ENCODE measurements at regions not wholly inside any gene's neighbourhood (a gene's known extent, or its start where the extent isn't known, plus 50 kb on each side); places are given as distances from the start of the nearest gene placed in this dataset.
"Not testable (repeated sequence)": the region's sequence is repeated elsewhere in the genome, so short reads cannot be mapped to it uniquely, and the experiment has no call there.

DNA sequence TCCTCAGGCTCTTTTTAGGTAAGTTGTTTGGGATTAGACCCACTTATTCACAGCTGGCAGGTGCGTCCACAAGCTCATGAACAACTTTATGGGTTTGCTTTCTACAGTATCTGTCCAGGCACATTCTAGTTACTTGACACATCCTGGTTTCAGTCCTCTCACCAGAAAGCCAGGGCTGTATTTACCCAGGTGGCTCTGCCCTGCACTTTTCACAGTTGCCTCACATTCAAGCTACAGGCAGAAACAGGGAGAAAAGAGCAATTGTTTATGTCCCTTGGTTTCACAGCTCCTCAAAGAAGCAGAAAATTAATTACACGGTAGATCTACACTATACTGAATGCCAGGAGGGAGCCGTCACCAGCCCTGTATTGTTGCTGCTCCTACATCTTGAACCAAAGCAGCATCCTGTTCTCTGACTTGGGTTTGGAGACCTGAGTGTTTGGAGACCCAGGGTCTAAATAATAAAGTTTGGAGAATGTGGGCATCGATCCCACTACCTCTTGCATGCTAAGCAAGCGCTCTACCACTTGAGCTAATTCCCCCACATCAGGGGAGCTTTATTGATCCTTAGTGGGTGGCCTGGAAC lies 159.2 kb upstream of the ZNF322 start:
- not testable (repeated sequence) for H3K9me3 Mint-ChIP-seq; H3K27me3 Mint-ChIP-seq (ENCODE audit: low read depth); H3K27ac Mint-ChIP-seq; H3K4me3 Mint-ChIP-seq; H3K36me3 Mint-ChIP-seq; DNase-seq (ENCODE audit: low spot score in 2 of 2, unreplicated experiment in 2 of 2); H3K4me1 Mint-ChIP-seq

DNA sequence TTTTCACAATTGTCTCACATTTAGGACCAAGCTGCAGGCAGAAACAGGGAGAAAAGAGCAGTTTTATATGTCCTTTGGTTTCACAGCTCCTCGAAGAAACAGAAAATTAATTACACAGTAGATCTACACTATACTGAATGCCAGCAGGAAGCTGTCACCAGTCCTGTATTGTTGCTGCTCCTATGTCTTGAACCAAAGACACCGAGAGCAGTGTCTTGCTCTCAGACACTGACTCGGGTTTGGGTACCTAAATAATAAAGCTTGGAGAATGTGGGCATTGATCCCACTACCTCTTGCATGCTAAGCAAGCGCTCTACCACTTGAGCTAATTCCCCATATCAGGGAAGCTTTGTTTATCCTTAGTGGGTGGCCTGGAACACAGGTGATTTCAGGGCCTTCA lies 168.4 kb upstream of the ZNF322 start:
- not testable (repeated sequence) for DNase-seq (ENCODE audit: low spot score in 2 of 2, unreplicated experiment in 2 of 2); H3K27ac Mint-ChIP-seq; H3K36me3 Mint-ChIP-seq; H3K4me3 Mint-ChIP-seq; H3K27me3 Mint-ChIP-seq (ENCODE audit: low read depth); H3K9me3 Mint-ChIP-seq; H3K4me1 Mint-ChIP-seq

DNA sequence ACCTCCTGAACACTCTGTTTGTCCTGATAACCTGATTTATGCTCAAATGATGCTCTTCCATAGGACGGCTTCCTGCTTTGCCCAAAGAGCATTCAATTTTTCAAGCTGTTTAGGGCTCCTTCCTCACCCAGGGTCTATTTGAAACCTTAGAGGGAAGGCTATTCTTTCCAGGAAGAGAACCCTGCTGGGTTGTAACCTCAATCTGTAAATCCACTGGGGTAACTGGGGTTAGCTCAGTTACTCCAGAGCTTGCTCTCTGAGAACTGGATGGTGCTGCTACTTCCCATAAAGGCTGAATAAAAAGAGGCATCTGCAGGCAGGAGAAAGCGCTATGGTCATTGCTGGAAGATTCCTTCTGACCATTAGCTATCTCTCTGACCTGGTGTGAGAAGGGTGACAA lies 169.9 kb upstream of the ZNF322 start:
- not testable (repeated sequence) for H3K27me3 Mint-ChIP-seq (ENCODE audit: low read depth); H3K27ac Mint-ChIP-seq; DNase-seq (ENCODE audit: low spot score in 2 of 2, unreplicated experiment in 2 of 2); H3K4me3 Mint-ChIP-seq; H3K36me3 Mint-ChIP-seq; H3K9me3 Mint-ChIP-seq; H3K4me1 Mint-ChIP-seq

DNA sequence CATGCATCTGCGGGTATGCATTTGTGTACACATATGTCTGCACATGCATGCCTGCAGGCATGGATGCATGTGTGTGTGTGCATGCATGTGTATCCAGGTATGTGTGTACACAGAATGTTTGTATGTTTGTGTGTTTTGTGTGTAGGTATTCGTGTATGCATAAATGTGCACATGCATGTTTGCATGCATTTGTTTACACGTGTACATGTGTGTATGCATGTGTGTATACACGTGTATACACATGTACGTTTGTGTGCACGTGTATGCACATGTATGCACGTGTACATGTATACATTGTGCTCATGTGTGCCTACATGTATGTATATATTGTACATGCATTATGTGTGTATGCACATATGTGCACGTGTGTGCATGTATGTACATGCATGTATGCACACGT lies 171.4 kb upstream of the ZNF322 start:
- not testable (repeated sequence) for H3K27ac Mint-ChIP-seq, H3K4me3 Mint-ChIP-seq, H3K4me1 Mint-ChIP-seq

DNA sequence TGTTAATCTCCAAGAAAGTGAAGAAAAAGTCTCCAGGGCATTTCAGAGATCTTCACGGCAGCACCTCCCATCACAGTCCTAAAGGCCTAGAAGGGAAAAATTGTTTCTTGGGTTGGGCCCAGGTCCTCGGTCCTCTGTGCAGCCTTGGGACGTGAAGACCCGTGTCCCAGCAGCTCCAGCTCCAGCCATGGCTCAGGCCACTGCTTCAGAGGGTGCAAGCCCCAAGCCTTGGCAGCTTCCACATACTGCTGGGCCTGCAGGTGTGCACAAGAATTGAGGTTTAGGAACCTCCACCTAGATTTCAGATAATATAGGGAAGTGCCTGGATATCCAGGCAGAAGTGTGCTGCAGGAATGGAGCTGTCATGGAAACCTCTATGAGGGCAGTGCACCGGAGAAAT lies 176.2 kb upstream of the ZNF322 start:
- not testable (repeated sequence) for H3K4me3 Mint-ChIP-seq; H3K27ac Mint-ChIP-seq; H3K36me3 Mint-ChIP-seq; H3K9me3 Mint-ChIP-seq; DNase-seq (ENCODE audit: low spot score in 2 of 2, unreplicated experiment in 2 of 2); H3K4me1 Mint-ChIP-seq; H3K27me3 Mint-ChIP-seq (ENCODE audit: low read depth)

More for the DNA sequence above, 171.4 kb upstream of the ZNF322 start:
- not testable (repeated sequence) for H3K36me3 Mint-ChIP-seq; H3K9me3 Mint-ChIP-seq; H3K27me3 Mint-ChIP-seq (ENCODE audit: low read depth); DNase-seq (ENCODE audit: low spot score in 2 of 2, unreplicated experiment in 2 of 2)

DNA sequence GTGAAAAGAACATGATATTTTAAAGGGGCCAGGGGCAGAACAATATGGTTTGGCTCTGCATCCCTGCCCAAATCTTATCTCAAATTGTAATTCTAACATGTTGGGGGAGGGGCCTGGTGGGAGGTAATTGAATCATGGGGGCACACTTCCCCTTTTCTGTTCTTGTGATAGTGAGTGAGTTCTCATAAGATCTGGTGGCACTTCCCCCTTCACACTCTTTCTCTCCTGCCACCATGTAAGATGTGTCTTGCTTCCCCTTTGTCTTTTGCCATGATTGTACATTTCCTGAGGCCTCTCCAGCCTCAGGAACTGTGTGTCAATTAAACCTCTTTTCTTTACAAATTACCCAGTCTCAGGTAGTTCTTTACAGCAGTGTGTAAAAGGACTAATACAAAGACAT lies 177.1 kb upstream of the ZNF322 start:
- H3K27ac Mint-ChIP-seq; H3K4me3 Mint-ChIP-seq; H3K27me3 Mint-ChIP-seq (ENCODE audit: low read depth); H3K4me1 Mint-ChIP-seq; H3K36me3 Mint-ChIP-seq; H3K9me3 Mint-ChIP-seq; DNase-seq (ENCODE audit: low spot score in 2 of 2, unreplicated experiment in 2 of 2): not testable (repeated sequence)

DNA sequence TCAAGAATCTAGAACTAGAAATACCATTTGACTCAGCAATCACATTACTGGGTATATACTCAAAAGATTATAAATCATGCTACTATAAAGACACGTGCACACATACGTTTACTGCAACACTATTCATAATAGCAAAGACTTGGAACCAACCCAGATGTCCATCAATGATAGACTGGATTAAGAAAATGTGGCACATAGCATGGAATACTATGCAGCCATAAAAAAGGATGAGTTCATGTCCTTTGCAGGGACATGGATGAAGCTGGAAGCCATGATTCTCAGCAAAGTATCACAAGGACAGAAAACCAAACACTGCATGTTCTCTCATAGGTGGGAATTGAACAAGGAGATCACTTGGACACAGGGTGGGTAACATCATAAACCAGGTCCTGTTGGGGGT lies 185.3 kb upstream of the ZNF322 start:
- DNase-seq (ENCODE audit: low spot score in 2 of 2, unreplicated experiment in 2 of 2); H3K9me3 Mint-ChIP-seq; H3K4me3 Mint-ChIP-seq; H3K27me3 Mint-ChIP-seq (ENCODE audit: low read depth); H3K27ac Mint-ChIP-seq; H3K4me1 Mint-ChIP-seq; H3K36me3 Mint-ChIP-seq: not testable (repeated sequence)

DNA sequence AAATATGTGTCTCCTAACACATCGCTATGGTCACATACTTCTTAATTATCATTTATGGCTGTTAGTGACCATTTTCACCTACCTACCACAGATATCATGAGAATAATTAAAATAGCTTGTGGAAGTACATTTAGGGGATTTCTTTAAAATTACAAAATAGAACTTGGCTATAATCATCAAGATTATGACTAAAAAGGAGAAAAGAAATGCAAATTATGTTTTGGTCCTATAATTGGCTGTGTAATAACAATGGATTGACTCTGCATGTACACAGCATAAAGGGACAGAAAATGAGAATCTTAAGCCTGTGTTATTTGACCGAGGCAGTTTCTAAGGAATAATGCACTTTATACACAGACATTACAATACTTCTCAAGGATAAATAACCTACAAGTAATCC lies 197.7 kb upstream of the ZNF322 start:
- DNase-seq (ENCODE audit: low spot score in 2 of 2, unreplicated experiment in 2 of 2); H3K27me3 Mint-ChIP-seq (ENCODE audit: low read depth); H3K9me3 Mint-ChIP-seq; H3K4me1 Mint-ChIP-seq; H3K27ac Mint-ChIP-seq; H3K36me3 Mint-ChIP-seq; H3K4me3 Mint-ChIP-seq: not testable (repeated sequence)

DNA sequence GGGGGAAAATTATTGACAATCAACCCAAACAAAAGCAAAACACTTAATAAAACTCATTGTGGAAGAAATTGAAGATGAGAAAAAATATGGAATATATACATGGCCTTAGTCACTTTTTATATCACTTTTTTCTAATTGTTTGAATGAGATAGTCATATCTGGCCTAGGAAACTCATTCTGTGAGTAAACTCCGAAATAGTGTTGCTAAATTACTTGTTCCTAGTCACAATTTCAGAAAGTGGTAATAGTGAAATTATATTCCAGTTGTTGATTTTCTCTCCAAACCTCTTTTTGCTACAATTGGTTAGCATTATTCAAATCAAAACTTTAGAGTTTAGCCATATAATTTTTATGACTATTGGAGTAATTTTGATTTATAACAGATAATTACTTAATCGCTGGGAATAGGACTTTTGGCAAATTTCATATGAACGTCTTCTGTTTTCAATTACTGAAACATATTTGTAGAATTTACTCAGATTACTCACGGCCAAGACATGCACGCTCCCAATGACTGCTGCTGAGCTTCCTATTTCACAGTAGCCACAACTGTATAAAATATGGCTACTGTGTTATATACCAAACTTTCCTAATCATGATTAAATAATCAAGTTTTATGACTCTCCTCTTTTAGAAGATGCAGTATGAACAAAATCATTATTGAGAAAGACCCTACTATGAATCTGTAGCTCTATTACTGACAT lies 199.7 kb upstream of the ZNF322 start:
- DNase-seq (ENCODE audit: low spot score in 2 of 2, unreplicated experiment in 2 of 2); H3K9me3 Mint-ChIP-seq; H3K27me3 Mint-ChIP-seq (ENCODE audit: low read depth); H3K4me3 Mint-ChIP-seq; H3K27ac Mint-ChIP-seq; H3K36me3 Mint-ChIP-seq; H3K4me1 Mint-ChIP-seq: not testable (repeated sequence)

DNA sequence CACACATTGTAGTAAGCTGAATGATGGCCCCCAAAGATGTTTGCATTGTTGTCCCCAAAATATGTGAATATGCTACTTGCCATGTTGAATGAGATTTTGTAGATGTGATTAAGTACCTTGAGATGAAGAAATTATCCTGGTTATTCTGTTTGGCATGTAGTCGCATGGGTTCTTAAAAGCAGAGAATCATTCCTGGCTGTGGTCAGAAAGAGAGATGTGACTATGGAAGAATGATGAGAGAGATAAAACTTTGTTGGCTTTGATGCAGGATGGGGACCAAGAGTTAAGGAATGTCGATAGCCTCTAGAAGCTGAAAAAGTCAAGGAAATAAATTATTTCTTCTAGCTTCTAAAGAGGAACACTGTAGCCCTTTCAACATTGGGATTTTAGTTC lies 200.2 kb upstream of the ZNF322 start:
- DNase-seq (ENCODE audit: low spot score in 2 of 2, unreplicated experiment in 2 of 2); H3K9me3 Mint-ChIP-seq; H3K27me3 Mint-ChIP-seq (ENCODE audit: low read depth); H3K27ac Mint-ChIP-seq; H3K4me1 Mint-ChIP-seq; H3K4me3 Mint-ChIP-seq; H3K36me3 Mint-ChIP-seq: not testable (repeated sequence)

DNA sequence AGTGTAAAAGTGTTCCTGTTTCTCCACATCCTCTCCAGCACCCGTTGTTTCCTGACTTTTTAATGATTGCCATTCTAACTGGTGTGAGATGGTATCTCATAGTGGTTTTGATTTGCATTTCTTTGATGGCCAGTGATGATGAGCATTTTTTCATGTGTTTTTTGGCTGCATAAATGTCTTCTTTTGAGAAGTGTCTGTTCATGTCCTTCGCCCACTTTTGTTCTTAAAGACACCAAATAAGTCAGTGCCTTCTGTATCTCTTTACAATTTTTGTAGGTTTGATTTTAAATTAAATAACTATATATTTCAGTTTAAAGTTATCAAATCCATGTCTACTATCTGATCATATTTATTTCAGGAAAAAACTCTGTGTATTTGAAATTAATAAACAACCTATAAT lies 202.4 kb upstream of the ZNF322 start:
- not testable (repeated sequence) for H3K27ac Mint-ChIP-seq; H3K27me3 Mint-ChIP-seq (ENCODE audit: low read depth); H3K4me1 Mint-ChIP-seq; H3K9me3 Mint-ChIP-seq; H3K4me3 Mint-ChIP-seq; DNase-seq (ENCODE audit: low spot score in 2 of 2, unreplicated experiment in 2 of 2); H3K36me3 Mint-ChIP-seq

DNA sequence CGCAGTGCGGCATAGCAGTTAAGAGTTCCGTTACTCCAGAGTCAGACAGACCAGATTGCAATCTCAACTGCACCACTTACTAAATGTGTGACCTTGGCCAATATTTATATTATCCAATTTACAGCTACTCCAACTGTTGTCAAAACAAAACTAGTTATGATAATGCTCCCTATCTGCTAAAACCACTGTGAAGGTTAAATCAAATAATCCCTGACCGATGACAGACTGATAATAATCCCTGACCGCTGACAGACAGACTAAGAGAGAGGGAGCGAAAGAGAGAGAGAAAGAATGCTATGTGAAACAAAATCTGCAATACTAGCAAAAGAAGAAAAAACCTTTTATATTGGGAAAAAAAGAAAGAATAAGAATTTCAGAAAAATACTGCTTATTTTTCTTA lies 204.1 kb upstream of the ZNF322 start:
- DNase-seq (ENCODE audit: low spot score in 2 of 2, unreplicated experiment in 2 of 2); H3K9me3 Mint-ChIP-seq; H3K4me3 Mint-ChIP-seq; H3K27ac Mint-ChIP-seq; H3K27me3 Mint-ChIP-seq (ENCODE audit: low read depth); H3K4me1 Mint-ChIP-seq; H3K36me3 Mint-ChIP-seq: not testable (repeated sequence)

DNA sequence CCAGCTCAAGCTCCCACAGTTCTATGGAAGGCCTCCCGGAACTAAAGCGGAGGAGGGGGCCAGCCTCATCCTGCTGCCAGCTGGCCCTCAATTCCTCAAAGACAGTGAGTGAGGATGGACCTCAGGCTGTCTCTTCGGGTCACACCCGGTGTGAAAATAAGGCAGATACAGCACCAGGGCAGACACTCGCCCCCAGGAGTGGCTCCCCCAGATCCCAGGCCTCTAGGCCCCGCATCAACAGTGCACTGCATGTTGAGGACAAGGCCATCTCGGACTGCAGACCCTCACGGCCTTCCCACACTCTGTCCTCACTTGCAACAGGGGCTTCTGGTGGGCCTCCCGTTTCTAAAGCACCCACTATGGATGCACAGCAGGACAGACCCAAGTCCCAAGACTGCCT lies 239.2 kb upstream of the ZNF322 start:
- not testable (repeated sequence) for H3K9me3 Mint-ChIP-seq; H3K36me3 Mint-ChIP-seq; DNase-seq (ENCODE audit: low spot score in 2 of 2, unreplicated experiment in 2 of 2); H3K27ac Mint-ChIP-seq; H3K4me1 Mint-ChIP-seq; H3K4me3 Mint-ChIP-seq; H3K27me3 Mint-ChIP-seq (ENCODE audit: low read depth)

DNA sequence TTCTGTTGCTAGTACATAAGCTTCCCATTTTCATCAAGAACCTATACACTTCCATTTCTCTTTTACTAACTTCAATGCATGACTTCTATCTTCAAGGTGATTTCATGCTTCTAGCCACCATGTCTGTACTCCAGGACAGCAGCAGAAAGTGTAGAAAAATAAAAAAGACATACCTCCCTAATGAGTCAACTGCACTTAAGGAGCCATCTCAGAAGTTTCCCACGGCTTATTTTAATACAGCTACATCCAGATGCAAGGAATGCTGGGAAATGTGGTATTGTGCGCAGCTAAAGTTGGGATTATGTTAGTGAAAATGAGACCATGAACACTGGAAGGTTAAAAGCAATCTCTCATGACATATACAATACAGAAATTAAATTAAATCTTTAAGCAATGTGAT lies 264.7 kb upstream of the ZNF322 start:
- not testable (repeated sequence) for H3K4me1 Mint-ChIP-seq; H3K36me3 Mint-ChIP-seq; DNase-seq (ENCODE audit: low spot score in 2 of 2, unreplicated experiment in 2 of 2); H3K4me3 Mint-ChIP-seq; H3K27ac Mint-ChIP-seq; H3K27me3 Mint-ChIP-seq (ENCODE audit: low read depth); H3K9me3 Mint-ChIP-seq

DNA sequence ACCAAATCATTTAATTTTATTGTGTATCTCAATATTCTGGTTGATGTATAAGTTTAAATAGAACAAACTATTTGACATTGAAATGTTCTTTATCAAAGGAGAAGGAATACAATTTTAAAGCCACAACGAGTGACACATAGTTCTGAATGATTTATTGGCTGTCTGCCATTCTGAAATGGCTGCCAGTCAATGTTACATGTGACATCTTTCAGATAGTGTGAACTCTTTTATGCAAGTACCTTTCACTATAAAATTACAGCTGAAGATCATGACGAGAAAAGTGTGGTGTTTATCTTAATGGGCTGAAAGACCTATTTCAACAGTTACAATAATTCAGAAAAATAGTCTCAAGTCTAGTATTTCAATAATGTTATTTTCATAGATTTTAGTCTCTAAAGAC lies 268.6 kb upstream of the ZNF322 start:
- H3K9me3 Mint-ChIP-seq; DNase-seq (ENCODE audit: low spot score in 2 of 2, unreplicated experiment in 2 of 2); H3K4me3 Mint-ChIP-seq; H3K36me3 Mint-ChIP-seq; H3K27me3 Mint-ChIP-seq (ENCODE audit: low read depth); H3K27ac Mint-ChIP-seq; H3K4me1 Mint-ChIP-seq: not testable (repeated sequence)
